WTC11 (cell line): ENCODE measurements at regions not wholly inside any gene's neighbourhood (a gene's known extent, or its start where the extent isn't known, plus 50 kb on each side); places are given as distances from the start of the nearest gene placed in this dataset.

ENCODE experiments used
- ATAC-seq: fragments of 200-7000 bp; cut with Tn5 transposase; 2 replicates; pipeline ENCODE4 v1.10.0; 2021; ENCODE audit warnings: mild to moderate bottlenecking, moderate library complexity
- CTCF ChIA-PET: fragments of 300-600 bp; sonication (Branson Sonifier 250); formaldehyde crosslinking; loops from one replicate; lab custom pipeline; 2021; ENCODE audit warnings: antibody characterized with exemption; lab: Charles Lee
- POLR2A ChIA-PET: fragments of 350-600 bp; sonication (Branson Sonifier 250); formaldehyde crosslinking; loops from one replicate; lab custom pipeline; 2021; ENCODE audit warnings: antibody characterized with exemption; lab: Charles Lee
- DNase-seq: peaks from one replicate; pipeline ENCODE4 v3.0.0; 2021; ENCODE audit warnings: low spot score
- H3K27ac Mint-ChIP-seq: 2 replicates; pipeline ENCODE4 v1.8.0; 2021; ENCODE audit warnings: mixed read lengths
- H3K27me3 Mint-ChIP-seq: 2 replicates; pipeline ENCODE4 v1.8.0; 2021; ENCODE audit warnings: low read depth, mild to moderate bottlenecking, moderate library complexity, mixed read lengths
- H3K36me3 Mint-ChIP-seq: 2 replicates; pipeline ENCODE4 v1.8.0; 2021; ENCODE audit warnings: mixed read lengths
- H3K4me1 Mint-ChIP-seq: 2 replicates; pipeline ENCODE4 v1.8.0; 2022; ENCODE audit warnings: mixed read lengths
- H3K4me3 Mint-ChIP-seq: 2 replicates; pipeline ENCODE4 v1.8.0; 2021; ENCODE audit warnings: mild to moderate bottlenecking, moderate library complexity, mixed read lengths
- H3K9me3 Mint-ChIP-seq: 2 replicates; pipeline ENCODE4 v1.8.0; 2021; ENCODE audit warnings: mixed read lengths
- FOXP1 ChIP-seq: sonication (generic); formaldehyde crosslinking; IDR thresholded peaks from 2 replicates; pipeline ENCODE4 v1.8.0; 2022; ENCODE audit warnings: missing genetic modification reagents, mild to moderate bottlenecking, moderate library complexity, borderline replicate concordance
- ZNF121 ChIP-seq: sonication (generic); formaldehyde crosslinking; IDR thresholded peaks from 2 replicates; pipeline ENCODE4 v1.8.0; 2023; ENCODE audit warnings: missing genetic modification reagents
- ZNF671 ChIP-seq: fragments of 250-450 bp; sonication (Bioruptor Pico); IDR thresholded peaks from 2 replicates; pipeline ENCODE4 v1.8.0; 2021; ENCODE audit warnings: mild to moderate bottlenecking
- TF ChIP-seq, protein P1 (sequence below): sonication (generic); formaldehyde crosslinking; IDR thresholded peaks from 2 replicates; pipeline ENCODE4 v1.8.1; 2022; ENCODE audit warnings: low read depth, mild to moderate bottlenecking, moderate library complexity, missing genetic modification reagents, borderline replicate concordance
- TF ChIP-seq, protein P2 (sequence below): fragments of 250-450 bp; sonication (Bioruptor Pico); conservative IDR thresholded peaks from 2 replicates; pipeline ENCODE4 v1.9.0; 2021; ENCODE audit warnings: mild to moderate bottlenecking
- TF ChIP-seq, protein P3 (sequence below): sonication (generic); formaldehyde crosslinking; IDR thresholded peaks from 2 replicates; pipeline ENCODE4 v1.8.0; 2023; ENCODE audit warnings: mild to moderate bottlenecking, missing genetic modification reagents
- TF ChIP-seq, protein P4 (sequence below): sonication (generic); formaldehyde crosslinking; IDR thresholded peaks from 2 replicates; pipeline ENCODE4 v1.8.0; 2022; ENCODE audit warnings: mild to moderate bottlenecking, missing genetic modification reagents
- TF ChIP-seq, protein P5 (sequence below): sonication (generic); formaldehyde crosslinking; IDR thresholded peaks from 2 replicates; pipeline ENCODE4 v1.8.1; 2023; ENCODE audit warnings: mild to moderate bottlenecking, missing genetic modification reagents, moderate library complexity
- TF ChIP-seq, protein P6 (sequence below): sonication (generic); formaldehyde crosslinking; IDR thresholded peaks from 2 replicates; pipeline ENCODE4 v1.8.0; 2022; ENCODE audit warnings: missing genetic modification reagents

DNA sequence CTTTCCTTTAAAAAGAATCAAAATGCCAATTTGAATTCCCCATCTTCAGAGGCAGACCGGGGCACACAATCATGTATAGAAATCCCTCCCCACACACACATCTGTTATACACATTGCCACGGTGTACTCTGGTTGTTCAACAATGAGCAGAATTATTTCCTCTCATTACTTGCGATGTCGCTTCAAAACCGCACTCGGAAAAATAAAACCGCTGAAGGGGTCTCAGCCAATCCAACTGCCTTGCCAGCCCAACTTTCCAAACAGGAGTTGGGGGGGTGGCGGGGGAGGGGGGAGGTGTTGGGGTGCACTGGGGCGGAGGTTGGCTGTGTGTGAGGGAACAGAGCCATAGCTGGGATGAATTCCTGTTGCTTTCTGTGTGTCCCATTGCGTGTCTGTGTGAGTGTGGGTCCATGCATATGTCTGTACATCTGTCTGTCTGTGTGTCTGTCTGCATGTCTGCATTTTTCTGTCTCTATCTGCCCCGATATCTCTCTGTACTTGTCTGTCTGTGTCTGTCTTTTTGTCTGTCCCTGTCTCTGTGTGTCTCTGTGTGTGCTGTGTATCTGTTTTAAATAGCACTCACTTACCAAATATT is 163.6 kb upstream of the TBX3 start (continued):
- TF ChIP-seq, protein P1, sequence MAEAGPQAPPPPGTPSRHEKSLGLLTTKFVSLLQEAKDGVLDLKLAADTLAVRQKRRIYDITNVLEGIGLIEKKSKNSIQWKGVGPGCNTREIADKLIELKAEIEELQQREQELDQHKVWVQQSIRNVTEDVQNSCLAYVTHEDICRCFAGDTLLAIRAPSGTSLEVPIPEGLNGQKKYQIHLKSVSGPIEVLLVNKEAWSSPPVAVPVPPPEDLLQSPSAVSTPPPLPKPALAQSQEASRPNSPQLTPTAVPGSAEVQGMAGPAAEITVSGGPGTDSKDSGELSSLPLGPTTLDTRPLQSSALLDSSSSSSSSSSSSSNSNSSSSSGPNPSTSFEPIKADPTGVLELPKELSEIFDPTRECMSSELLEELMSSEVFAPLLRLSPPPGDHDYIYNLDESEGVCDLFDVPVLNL (CRISPR knock-in tag) = no peak

DNA sequence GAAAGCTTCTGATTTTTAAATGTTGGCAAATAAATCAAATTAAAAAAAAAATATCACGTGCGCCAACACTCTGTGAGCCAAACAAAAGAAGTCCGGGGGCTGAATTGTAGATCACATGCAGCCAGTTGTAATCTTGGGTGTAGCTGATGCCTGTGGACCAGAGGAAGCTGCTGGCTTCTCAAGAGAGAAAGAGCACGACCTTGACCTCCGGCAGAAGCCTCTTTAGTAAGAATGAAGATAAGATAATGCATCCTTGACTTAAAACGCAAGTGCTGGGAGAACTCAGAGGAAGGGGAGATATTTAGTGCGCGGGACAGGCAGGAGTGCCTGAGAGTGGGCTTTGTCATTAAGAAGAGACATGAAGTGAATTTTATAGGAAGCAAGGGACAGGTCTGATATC is 162.8 kb upstream of the TBX3 start:
- ATAC-seq = no peak
- peaks cover 2% of the 10 kb centered on the region for H3K4me1 Mint-ChIP-seq
- TF ChIP-seq, protein P2, sequence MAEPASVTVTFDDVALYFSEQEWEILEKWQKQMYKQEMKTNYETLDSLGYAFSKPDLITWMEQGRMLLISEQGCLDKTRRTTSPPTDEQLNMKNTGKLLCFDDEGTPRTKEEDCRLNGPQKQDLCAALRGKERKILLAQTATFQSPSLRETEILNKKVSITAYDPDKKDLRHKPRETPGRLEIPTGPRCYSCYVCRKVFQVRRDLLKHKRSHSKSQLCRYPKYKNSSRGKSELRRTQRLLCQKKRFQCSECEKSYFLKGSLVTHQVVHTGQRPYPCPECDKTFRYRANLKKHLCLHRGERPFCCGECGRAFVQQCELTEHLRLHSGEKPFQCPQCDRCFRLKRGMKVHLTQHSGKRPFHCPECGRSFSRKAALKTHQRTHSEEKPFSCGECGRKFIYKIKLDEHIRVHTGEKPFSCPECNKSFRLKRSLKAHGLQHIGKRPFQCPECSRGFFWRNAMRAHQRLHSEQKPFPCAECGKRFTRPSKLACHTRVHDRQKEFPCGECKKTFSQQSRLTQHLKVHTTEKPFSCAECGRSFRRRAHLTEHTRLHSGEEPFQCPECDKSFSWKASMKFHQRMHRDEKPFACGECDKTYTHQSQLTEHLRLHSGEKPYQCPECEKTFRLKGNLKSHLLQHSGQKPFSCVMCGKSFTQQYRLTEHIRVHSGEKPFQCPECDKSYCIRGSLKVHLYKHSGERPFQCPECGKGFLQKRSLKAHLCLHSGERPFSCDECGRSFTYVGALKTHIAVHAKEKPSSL (CRISPR knock-in tag) = no peak
- TF ChIP-seq ZNF671 (CRISPR knock-in tag) = no peak
- TF ChIP-seq, all 79 proteins: peak for 0
- Mint-ChIP-seq H3K4me3 (no peak overlapping the region), H3K9me3 (no peaks in the 10 kb centered on the region), H3K36me3 (no peaks in the 10 kb centered on the region), H3K27me3 (no peaks in the 10 kb centered on the region), H3K27ac (no peak overlapping the region)
- ChIA-PET CTCF (interaction anchor here (0.7 kb wide), 1 partner anchor 610 kb away, joined by 3 read pairs; no protein-coding TSS in a partner anchor), POLR2A (no interaction called here)
- no peak for DNase-seq

DNA sequence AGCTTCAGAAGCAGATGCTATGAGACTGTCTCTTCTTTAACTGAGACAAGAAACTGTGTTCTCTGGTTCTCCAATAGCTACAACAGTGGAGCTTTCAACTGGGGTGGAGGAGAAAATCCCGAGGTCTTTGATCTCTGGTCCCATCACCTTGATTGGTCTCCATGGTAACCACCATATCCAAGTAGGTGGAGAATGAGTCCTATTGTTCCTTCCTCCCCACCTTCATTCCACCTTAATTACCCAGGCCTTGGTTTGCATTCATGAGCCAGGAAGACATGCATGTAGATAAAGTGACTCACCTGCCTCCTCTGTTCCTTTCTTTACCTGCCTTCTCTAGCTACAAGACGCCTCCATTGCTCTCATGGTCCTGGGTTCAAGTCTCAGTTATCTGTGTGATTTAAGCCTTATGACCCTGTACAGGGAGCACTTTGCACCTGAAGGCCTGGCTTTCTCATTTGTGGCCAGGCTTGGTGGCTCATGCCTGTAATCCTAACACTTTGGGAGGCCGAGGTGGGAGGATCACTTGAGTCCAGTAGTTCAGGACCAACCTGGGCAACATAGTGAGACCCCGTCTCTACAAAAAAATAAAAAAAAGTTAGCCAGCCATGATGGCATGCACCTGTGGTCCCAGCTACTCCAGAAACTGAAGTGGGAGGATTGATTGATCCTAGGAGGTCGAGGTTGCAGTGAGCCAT is 157.7 kb upstream of the TBX3 start:
- Mint-ChIP-seq H3K27ac (no peak overlapping the region), H3K27me3 (no peaks in the 10 kb centered on the region), H3K4me3 (no peak overlapping the region), H3K4me1 (peaks cover 8% of the 10 kb centered on the region), H3K9me3 (peaks cover 5% of the 10 kb centered on the region; the same call in 1 of the 2 replicates), H3K36me3 (0 out of 2 replicates have a peak, but pooled peaks cover 3% of the 10 kb centered on the region)
- DNase-seq (no peak), ATAC-seq (peak; percentile 89)
- ChIA-PET POLR2A (no interaction called here), CTCF (interaction anchor here (1.4 kb wide), 1 partner anchor 179 kb away, joined by 3 read pairs; no protein-coding TSS in a partner anchor)
- TF ChIP-seq ZNF121 = peak; percentile 6; the same call in 1 of the 2 replicates
- no peak for TF ChIP-seq FOXP1 (CRISPR knock-in tag)

DNA sequence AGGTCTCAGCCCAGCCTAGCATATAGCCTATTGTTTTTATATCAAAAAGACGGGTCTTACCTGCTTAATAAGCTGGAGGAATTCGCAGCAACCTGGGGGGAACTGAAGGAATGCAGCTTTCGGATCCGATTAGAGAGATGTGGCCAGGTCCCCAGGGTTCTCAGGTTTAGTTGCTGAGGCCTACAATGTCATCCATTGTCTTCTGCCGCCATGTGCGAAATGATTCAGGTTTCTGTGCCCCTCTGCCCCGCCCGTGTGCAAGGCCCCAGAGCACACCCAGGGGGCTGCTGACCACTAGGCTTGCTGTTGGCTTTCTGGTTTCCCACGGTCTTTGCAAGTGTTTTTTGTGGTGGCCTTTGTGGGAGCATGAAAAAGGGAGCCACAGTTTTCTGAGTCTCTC is 154.5 kb upstream of the TBX3 start:
- H3K36me3 Mint-ChIP-seq = peaks cover 7% of the 10 kb centered on the region; the same call in 1 of the 2 replicates
- peaks cover 20% of the 10 kb centered on the region for H3K9me3 Mint-ChIP-seq
- H3K27ac Mint-ChIP-seq = no peak overlapping the region
- CTCF ChIA-PET = no interaction called here
- no peaks in the 10 kb centered on the region for H3K27me3 Mint-ChIP-seq
- TF ChIP-seq, protein P3, sequence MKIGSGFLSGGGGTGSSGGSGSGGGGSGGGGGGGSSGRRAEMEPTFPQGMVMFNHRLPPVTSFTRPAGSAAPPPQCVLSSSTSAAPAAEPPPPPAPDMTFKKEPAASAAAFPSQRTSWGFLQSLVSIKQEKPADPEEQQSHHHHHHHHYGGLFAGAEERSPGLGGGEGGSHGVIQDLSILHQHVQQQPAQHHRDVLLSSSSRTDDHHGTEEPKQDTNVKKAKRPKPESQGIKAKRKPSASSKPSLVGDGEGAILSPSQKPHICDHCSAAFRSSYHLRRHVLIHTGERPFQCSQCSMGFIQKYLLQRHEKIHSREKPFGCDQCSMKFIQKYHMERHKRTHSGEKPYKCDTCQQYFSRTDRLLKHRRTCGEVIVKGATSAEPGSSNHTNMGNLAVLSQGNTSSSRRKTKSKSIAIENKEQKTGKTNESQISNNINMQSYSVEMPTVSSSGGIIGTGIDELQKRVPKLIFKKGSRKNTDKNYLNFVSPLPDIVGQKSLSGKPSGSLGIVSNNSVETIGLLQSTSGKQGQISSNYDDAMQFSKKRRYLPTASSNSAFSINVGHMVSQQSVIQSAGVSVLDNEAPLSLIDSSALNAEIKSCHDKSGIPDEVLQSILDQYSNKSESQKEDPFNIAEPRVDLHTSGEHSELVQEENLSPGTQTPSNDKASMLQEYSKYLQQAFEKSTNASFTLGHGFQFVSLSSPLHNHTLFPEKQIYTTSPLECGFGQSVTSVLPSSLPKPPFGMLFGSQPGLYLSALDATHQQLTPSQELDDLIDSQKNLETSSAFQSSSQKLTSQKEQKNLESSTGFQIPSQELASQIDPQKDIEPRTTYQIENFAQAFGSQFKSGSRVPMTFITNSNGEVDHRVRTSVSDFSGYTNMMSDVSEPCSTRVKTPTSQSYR (CRISPR knock-in tag) = no peak
- TF ChIP-seq, protein P4, sequence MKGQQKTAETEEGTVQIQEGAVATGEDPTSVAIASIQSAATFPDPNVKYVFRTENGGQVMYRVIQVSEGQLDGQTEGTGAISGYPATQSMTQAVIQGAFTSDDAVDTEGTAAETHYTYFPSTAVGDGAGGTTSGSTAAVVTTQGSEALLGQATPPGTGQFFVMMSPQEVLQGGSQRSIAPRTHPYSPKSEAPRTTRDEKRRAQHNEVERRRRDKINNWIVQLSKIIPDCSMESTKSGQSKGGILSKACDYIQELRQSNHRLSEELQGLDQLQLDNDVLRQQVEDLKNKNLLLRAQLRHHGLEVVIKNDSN (CRISPR knock-in tag) = no peak
- TF ChIP-seq, protein P5, sequence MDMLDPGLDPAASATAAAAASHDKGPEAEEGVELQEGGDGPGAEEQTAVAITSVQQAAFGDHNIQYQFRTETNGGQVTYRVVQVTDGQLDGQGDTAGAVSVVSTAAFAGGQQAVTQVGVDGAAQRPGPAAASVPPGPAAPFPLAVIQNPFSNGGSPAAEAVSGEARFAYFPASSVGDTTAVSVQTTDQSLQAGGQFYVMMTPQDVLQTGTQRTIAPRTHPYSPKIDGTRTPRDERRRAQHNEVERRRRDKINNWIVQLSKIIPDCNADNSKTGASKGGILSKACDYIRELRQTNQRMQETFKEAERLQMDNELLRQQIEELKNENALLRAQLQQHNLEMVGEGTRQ = no peak
- TF ChIP-seq, protein P6, sequence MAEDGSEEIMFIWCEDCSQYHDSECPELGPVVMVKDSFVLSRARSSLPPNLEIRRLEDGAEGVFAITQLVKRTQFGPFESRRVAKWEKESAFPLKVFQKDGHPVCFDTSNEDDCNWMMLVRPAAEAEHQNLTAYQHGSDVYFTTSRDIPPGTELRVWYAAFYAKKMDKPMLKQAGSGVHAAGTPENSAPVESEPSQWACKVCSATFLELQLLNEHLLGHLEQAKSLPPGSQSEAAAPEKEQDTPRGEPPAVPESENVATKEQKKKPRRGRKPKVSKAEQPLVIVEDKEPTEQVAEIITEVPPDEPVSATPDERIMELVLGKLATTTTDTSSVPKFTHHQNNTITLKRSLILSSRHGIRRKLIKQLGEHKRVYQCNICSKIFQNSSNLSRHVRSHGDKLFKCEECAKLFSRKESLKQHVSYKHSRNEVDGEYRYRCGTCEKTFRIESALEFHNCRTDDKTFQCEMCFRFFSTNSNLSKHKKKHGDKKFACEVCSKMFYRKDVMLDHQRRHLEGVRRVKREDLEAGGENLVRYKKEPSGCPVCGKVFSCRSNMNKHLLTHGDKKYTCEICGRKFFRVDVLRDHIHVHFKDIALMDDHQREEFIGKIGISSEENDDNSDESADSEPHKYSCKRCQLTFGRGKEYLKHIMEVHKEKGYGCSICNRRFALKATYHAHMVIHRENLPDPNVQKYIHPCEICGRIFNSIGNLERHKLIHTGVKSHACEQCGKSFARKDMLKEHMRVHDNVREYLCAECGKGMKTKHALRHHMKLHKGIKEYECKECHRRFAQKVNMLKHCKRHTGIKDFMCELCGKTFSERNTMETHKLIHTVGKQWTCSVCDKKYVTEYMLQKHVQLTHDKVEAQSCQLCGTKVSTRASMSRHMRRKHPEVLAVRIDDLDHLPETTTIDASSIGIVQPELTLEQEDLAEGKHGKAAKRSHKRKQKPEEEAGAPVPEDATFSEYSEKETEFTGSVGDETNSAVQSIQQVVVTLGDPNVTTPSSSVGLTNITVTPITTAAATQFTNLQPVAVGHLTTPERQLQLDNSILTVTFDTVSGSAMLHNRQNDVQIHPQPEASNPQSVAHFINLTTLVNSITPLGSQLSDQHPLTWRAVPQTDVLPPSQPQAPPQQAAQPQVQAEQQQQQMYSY = no peak
- TF ChIP-seq, all 79 proteins: peak for 0
- H3K4me1 Mint-ChIP-seq = peaks cover 10% of the 10 kb centered on the region
- DNase-seq (no peak), ATAC-seq (no peak)
- no peak overlapping the region for H3K4me3 Mint-ChIP-seq
- POLR2A ChIA-PET = no interaction called here
